HG02798 (cell line): ENCODE measurements at regions not wholly inside any gene's neighbourhood (a gene's known extent, or its start where the extent isn't known, plus 50 kb on each side); places are given as distances from the start of the nearest gene placed in this dataset.

ENCODE experiments used
- ATAC-seq: cut with Tn5 transposase; IDR thresholded peaks from one replicate; pipeline ENCODE4 v1.9.1; 2021; ENCODE audit warnings: mild to moderate bottlenecking; ENCODE audit not compliant: unreplicated experiment, poor library complexity

- no peak for ATAC-seq
Measured at GRCh38 chr16:59259074-59259949, 525.2 kb upstream of the GOT2 start.

GRCh38 chr16:59252317-59252716 is 518.2 kb upstream of the GOT2 start:
- no peak for ATAC-seq

- no peak for ATAC-seq
Measured at GRCh38 chr16:59249011-59249410, 514.9 kb upstream of the GOT2 start.

DNA sequence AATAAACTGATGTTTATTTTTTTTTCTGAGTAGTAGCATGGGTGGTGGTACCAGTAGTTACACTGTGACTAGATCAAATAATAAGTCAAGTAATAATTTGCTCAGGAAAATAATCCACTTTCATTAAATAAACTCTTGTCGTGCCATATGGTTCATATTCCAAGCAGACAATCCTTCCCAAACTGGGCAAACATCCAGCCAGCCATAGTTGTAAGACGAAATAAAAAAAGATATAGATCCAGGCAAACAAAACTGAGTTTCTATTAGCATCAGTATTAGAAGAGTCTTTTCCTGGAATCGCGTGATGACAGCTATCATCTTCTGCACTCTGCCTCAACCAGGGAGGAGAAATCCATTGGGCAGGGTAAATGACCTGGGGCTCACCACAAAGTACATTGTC is 508.4 kb upstream of the GOT2 start:
- no peak for ATAC-seq

- ATAC-seq, result no peak
Measured at GRCh38 chr16:59238246-59238645, 504.1 kb upstream of the GOT2 start.

DNA sequence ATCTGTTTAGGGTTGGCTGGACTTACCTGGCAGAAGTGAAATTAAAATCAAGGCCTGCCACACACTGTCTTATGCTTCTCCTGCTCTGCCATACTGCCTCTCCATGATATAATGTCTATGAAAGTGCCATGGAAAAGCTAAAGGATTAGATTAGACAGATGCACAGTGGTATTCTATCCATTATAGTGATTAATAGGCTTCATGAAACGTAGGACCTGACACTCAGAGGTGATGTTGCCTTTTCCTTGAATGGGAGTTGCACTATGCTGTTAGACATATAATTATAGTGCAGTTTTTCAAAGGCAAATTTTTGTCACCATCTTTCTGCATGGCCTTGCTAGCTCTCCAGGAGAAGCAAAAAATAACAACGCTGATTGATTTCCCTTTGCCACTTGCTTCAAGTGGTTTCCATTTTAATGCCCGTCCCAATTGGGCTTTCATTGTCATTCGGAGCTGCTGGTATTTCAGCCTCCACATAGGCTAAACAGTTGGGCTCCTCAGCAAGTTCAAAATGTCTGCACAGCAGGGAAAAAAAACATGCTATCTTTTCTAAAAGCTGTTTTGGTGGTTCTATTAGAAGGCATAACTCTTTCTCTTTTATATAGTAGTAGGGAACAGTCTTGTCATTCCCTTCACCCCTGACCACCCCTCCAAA is 502.8 kb upstream of the GOT2 start:
- ATAC-seq, result no peak

DNA sequence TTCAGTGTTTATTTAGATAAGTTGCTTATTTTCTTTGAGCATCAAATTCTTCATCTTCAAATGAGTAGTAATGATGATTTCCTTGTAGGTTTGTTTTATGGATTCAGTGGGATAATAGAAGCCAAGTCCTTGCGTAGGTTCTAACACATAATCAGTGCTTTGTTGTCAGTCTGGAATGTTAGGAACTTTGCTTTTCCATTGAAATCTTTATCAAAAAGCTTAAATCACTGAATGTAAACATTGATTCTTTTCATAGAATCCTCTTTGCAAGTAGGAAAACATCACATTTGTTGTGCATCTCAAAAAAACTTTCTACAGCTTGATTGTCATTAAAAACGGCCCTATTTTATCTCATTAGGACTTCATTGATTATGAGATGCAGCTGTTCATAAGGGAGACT is 490.3 kb upstream of the GOT2 start:
- no peak for ATAC-seq

DNA sequence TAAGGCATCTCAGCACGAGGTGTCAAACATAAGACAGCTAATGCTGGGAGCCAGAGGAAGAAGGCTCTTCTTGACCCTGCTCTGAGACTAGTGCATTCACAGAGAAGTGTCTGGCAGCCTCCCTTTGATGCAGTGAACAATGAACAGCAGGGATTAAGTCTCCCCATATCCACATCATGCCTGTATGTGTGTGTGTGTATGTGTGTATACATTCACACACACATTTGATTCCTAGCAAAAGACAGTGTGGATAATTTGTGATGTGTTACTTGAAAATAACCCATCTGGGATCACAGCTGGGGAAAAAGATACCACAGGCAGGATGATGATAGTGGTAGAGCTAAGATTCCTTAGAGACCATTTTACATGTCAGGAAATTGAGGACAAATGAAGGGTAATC is 485.9 kb upstream of the GOT2 start:
- ATAC-seq, result no peak

GRCh38 chr16:59216291-59216690 is 482.2 kb upstream of the GOT2 start:
- ATAC-seq, result no peak

GRCh38 chr16:59214455-59214854 is 480.3 kb upstream of the GOT2 start:
- no peak for ATAC-seq

DNA sequence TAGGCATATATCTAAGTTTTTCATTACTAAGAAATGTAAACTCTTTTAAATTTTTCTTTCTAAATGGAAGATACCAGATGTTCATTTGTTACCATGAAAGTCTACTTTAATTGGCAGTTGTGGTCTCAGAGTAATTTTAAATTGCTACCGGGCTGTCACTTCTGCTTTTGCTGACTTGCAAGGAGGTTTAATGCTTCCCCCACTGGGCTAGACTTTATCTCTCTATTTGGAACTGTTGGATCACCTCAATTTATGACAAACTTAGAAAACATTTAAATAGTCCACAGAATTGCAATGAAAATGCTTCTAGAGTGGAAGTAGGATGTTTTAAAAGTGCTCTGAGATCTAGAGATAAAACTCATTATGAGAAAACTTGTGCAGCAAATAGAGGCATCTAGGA is 479.8 kb upstream of the GOT2 start:
- no peak for ATAC-seq

DNA sequence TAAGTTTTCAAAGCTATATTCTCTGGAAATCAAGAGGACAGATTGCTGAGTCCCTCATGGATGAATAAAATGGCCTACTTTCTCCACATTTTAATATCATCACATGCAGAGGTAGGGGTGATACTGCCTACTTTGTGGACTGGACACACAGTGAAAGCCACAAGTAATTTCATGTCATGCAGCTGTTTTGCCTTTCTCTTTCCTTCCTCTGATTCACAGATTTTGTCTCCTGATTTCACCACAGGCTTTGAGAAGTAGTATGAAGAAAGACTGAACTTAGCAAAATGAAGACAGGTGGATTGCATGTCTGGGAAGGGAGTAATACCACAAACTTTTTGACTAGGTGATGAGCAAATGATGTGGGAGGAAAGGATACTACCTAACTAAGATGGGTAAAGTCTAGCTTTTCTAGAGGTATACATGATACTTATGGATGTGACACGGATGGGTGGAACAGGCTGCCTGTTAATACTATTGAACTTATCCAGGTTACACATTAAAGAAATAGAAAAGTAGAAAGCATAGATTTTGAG is 478.4 kb upstream of the GOT2 start:
- ATAC-seq, result no peak

GRCh38 chr16:59210955-59211541 is 476.9 kb upstream of the GOT2 start:
- no peak for ATAC-seq

- ATAC-seq, result no peak
Measured at GRCh38 chr16:59205403-59205802, 471.3 kb upstream of the GOT2 start.

DNA sequence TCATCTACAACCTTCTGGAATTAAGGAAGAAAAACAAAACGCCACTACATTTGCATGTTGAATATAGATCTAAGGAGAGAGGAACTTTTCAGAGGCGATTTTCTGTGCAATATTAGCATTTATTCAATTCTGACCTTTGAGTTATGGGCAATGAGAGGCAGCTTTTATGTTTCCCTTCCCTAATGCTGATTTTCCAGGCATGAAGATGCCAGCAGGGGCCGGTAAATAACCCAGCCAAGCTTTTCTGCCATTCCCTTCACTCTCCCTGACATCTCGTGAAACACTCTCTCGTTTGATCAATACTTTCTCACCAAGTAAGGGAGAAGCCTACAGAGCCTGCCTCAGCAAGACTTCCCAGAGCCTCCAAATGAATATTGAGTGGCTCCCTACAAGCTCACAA is 470.5 kb upstream of the GOT2 start:
- no peak for ATAC-seq

GRCh38 chr16:59202233-59202862 is 468.2 kb upstream of the GOT2 start:
- ATAC-seq, result no peak

DNA sequence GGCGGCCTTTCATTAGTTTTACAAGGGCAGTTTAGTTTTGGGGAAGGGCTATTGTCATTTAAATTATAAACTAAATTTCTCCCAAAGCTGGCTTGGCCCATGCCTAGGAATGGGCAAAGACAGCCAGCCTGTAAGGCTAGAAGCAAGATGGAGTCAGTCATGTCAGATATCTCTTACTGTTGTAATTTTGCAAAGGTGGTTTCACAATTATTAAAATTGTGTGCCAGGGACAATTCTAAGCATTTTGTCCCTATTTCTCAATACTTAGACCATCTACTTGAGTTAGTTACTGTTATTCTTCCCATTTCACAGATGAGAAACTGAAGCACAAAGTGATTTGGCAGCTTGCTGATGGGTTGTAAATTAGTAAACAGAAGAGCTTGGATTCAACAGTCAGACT is 467.7 kb upstream of the GOT2 start:
- ATAC-seq, result no peak

DNA sequence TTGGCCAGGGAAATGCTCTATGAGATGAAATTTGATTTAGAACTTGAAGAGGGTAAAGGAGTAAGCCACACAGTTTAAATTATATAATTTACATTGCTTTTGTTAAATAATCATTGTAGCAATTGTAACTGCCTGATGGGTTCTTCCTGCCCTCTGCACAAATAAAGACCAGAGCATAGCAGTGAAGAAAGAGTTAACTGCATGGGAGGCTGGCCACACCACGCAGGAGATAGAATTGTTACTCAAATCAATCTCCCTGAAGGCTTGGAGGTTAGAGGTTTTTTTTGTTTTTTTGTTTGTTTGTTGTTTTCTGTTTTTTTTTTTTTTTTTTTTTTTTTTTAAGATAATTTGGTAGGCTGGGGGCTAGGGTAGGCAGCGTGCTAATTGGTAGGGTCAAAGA is 467.0 kb upstream of the GOT2 start:
- no peak for ATAC-seq

GRCh38 chr16:59198487-59198886 is 464.4 kb upstream of the GOT2 start:
- ATAC-seq, result no peak

- no peak for ATAC-seq
Measured at GRCh38 chr16:59195242-59195641, 461.1 kb upstream of the GOT2 start.

DNA sequence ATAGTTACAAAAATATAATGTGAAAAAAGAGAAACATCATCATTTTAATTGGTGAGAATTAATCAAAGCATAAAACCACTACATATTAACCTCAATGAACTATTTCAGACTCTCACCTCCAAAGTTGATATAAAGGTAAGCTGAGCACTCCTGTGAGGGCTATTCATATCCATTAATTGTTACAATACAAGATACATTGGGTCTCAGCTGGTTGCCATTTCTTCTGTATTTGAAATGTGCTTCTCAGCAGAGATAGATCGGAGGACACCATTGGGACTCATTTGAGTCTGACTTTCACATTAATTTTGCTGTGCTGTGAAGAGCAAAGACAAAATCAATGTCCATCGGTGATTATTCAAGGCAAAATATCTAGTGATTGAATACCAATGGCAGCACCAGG is 459.5 kb upstream of the GOT2 start:
- ATAC-seq, result no peak
